ENCODE measurements at regions not wholly inside any gene's neighbourhood (a gene's known extent, or its start where the extent isn't known, plus 50 kb on each side); places are given as distances from the start of the nearest gene placed in this dataset.

GRCh38 chr2:188833331-188833730 lies 140.8 kb upstream of the COL3A1 start (continued):
- no peak for TF ChIP-seq AFF4 (CRISPR knock-in tag; IDR thresholded peaks at IDR 0.05; ENCODE audit: borderline replicate concordance)
- TF ChIP-seq IRF2 (CRISPR knock-in tag; IDR thresholded peaks at IDR 0.05; ENCODE audit: borderline replicate concordance, low read depth): no peak
- TF ChIP-seq FOXJ3 (CRISPR knock-in tag; IDR thresholded peaks at IDR 0.05; ENCODE audit: borderline replicate concordance): no peak
- no peak for TF ChIP-seq MYBL2 (CRISPR knock-in tag; IDR thresholded peaks at IDR 0.05)
- no peak for TF ChIP-seq KAT7 (CRISPR knock-in tag; IDR thresholded peaks at IDR 0.05; ENCODE audit: borderline replicate concordance)

- no peak for ATAC-seq
- Mint-ChIP-seq H3K36me3 (peaks cover 25% of the 10 kb centered on the region), H3K27ac (no peak overlapping the region), H3K27me3 (ENCODE audit: low read depth) (no peaks in the 10 kb centered on the region), H3K4me3 (no peak overlapping the region), H3K4me1 (peaks cover 10% of the 10 kb centered on the region; the same call in 1 of the 2 replicates), H3K9me3 (peaks cover 35% of the 10 kb centered on the region)
- POLR2A ChIA-PET: no interaction called here
- CTCF ChIA-PET: no interaction called here
- no peak for TF ChIP-seq CREM (CRISPR knock-in tag; IDR thresholded peaks at IDR 0.05)
- no peak for TF ChIP-seq ATF2 (CRISPR knock-in tag; IDR thresholded peaks at IDR 0.05; ENCODE audit: borderline replicate concordance, low read depth)
- TF ChIP-seq JAZF1 (CRISPR knock-in tag; IDR thresholded peaks at IDR 0.05): no peak
- TF ChIP-seq E2F4 (CRISPR knock-in tag; IDR thresholded peaks at IDR 0.05; ENCODE audit: borderline replicate concordance, low read depth): no peak
- no peak for TF ChIP-seq ETV6 (CRISPR knock-in tag; IDR thresholded peaks at IDR 0.05)
- no peak for TF ChIP-seq RORB (CRISPR knock-in tag; IDR thresholded peaks at IDR 0.05)
- no peak for TF ChIP-seq SMAD4 (CRISPR knock-in tag; IDR thresholded peaks at IDR 0.05)
- TF ChIP-seq ZNF416 (CRISPR knock-in tag; IDR thresholded peaks at IDR 0.05): no peak
- no peak for TF ChIP-seq NFATC4 (CRISPR knock-in tag; IDR thresholded peaks at IDR 0.05)
- TF ChIP-seq IRF2 (CRISPR knock-in tag; IDR thresholded peaks at IDR 0.05; ENCODE audit: borderline replicate concordance, low read depth): no peak
- no peak for TF ChIP-seq MYBL2 (CRISPR knock-in tag; IDR thresholded peaks at IDR 0.05)
- no peak for TF ChIP-seq MAX (CRISPR knock-in tag; IDR thresholded peaks at IDR 0.05)
- TF ChIP-seq PRDM15 (CRISPR knock-in tag; IDR thresholded peaks at IDR 0.05): no peak
- TF ChIP-seq ATF1 (CRISPR knock-in tag; IDR thresholded peaks at IDR 0.05): no peak
- no peak for TF ChIP-seq FOXJ3 (CRISPR knock-in tag; IDR thresholded peaks at IDR 0.05; ENCODE audit: borderline replicate concordance)
- TF ChIP-seq AR (CRISPR knock-in tag; IDR thresholded peaks at IDR 0.05): no peak
- no peak for TF ChIP-seq ZSCAN18 (CRISPR knock-in tag; IDR thresholded peaks at IDR 0.05)
- TF ChIP-seq NR1H2 (CRISPR knock-in tag; IDR thresholded peaks at IDR 0.05): no peak
- no peak for TF ChIP-seq TCF7 (CRISPR knock-in tag; IDR thresholded peaks at IDR 0.05; ENCODE audit: low read depth)
- no peak for TF ChIP-seq TEAD4 (CRISPR knock-in tag; IDR thresholded peaks at IDR 0.05)
- no peak for DNase-seq (ENCODE audit: low spot score)
Observed at GRCh38 chr2:188833799-188834198, 140.4 kb upstream of the COL3A1 start.

Data from WTC11 (cell line).